Panc1 (cell line): ENCODE measurements at regions not wholly inside any gene's neighbourhood (a gene's known extent, or its start where the extent isn't known, plus 50 kb on each side); places are given as distances from the start of the nearest gene placed in this dataset.

ENCODE experiments used
- ATAC-seq: fragments of 200-7000 bp; cut with Tn5 transposase; 2 replicates; pipeline ENCODE4 v1.9.1; 2020; ENCODE audit warnings: mild to moderate bottlenecking, moderate library complexity
- BruUV-seq: library from RNA; stranded (reverse); fragments of 400-500 nt; replicated peaks from 2 replicates; lab custom pipeline; 2021; lab: Mats Ljungman, UMichigan
- CTCF ChIA-PET: fragments of 300-600 bp; sonication (Branson Sonifier 250); formaldehyde crosslinking; loops from one replicate; lab custom pipeline; 2022; ENCODE audit warnings: antibody characterized with exemption; lab: Charles Lee
- POLR2A ChIA-PET: fragments of 300-600 bp; sonication (Branson Sonifier 250); formaldehyde crosslinking; loops from one replicate; lab custom pipeline; 2022; ENCODE audit warnings: antibody characterized with exemption; lab: Charles Lee
- DNase-seq: peaks from one replicate; pipeline ENCODE4 v3.0.0-alpha.2; 2010; ENCODE audit warnings: low read depth, low spot score
- H3K27ac ChIP-seq: 2 replicates; pipeline ENCODE4 v1.5.1; 2011; ENCODE audit warnings: mild to moderate bottlenecking, low read length, inconsistent platforms
- H3K27me3 ChIP-seq: fragments of 200-500 bp; sonication (Bioruptor generic); 2 replicates; pipeline ENCODE4 v1.6.0; 2014; ENCODE audit warnings: low read length, inconsistent platforms; ENCODE audit not compliant: control insufficient read depth, insufficient read depth
- H3K36me3 ChIP-seq: fragments of 200-500 bp; sonication (Bioruptor generic); 2 replicates; pipeline ENCODE4 v1.5.1; 2014; ENCODE audit warnings: inconsistent platforms, mild to moderate bottlenecking, low read length, moderate library complexity; ENCODE audit not compliant: control insufficient read depth, insufficient read depth
- H3K4me1 ChIP-seq: 2 replicates; pipeline ENCODE4 v1.5.1; 2011; ENCODE audit warnings: inconsistent platforms, mild to moderate bottlenecking, low read length, moderate library complexity; ENCODE audit not compliant: control insufficient read depth, insufficient read depth
- H3K4me3 ChIP-seq, 2 experiments: 2 replicates each; pipeline ENCODE4 v1.5.1; 2011 to 2012; ENCODE audit warnings: low read depth in 2 of 2, low read length in 2 of 2, mild to moderate bottlenecking in 2 of 2, inconsistent platforms in 1 of 2, moderate library complexity in 1 of 2
- H3K9me3 ChIP-seq: fragments of 200-500 bp; sonication (Bioruptor generic); 2 replicates; pipeline ENCODE4 v1.5.1; 2014; ENCODE audit warnings: low read depth, mild to moderate bottlenecking, inconsistent platforms, low read length, moderate library complexity; ENCODE audit not compliant: control insufficient read depth, insufficient read depth
- CTCF ChIP-seq: fragments of 450-650 bp; IDR thresholded peaks from 2 replicates; pipeline ENCODE4 v1.5.1; 2017; ENCODE audit warnings: mild to moderate bottlenecking
- POLR2AphosphoS5 ChIP-seq: IDR thresholded peaks from 2 replicates; pipeline ENCODE4 v1.6.1; 2012; ENCODE audit warnings: mild to moderate bottlenecking, low read depth, low read length, moderate library complexity
- SIN3A ChIP-seq: IDR thresholded peaks from 2 replicates; pipeline ENCODE4 v1.6.1; 2012; ENCODE audit warnings: low read depth, mild to moderate bottlenecking, low read length, moderate library complexity, borderline replicate concordance; ENCODE audit not compliant: insufficient read depth
- TCF7L2 ChIP-seq: IDR thresholded peaks from 2 replicates; pipeline ENCODE4 v1.6.1; 2011; ENCODE audit warnings: mild to moderate bottlenecking, low read depth, low read length, inconsistent platforms
- in situ Hi-C: cut with HindIII; loops from 2 replicates; pipeline ENCODE4 v1.10.0; 2016; ENCODE audit warnings: low sequenced_read_pairs, low pct_unique_long_range_greater_than_20kb
- intact Hi-C: fragments of 100-400 bp; cut with micrococcal nuclease; formaldehyde crosslinking; loops from one replicate; pipeline ENCODE4 v1.10.0; 2022; ENCODE audit not compliant: unreplicated experiment
- TF ChIP-seq, protein P1 (sequence below), 2 experiments: IDR thresholded peaks; 2 replicates each; pipeline ENCODE4 v1.6.1; 2011 to 2012; ENCODE audit warnings: low read depth in 2 of 2, control low read depth in 1 of 2, low read length in 1 of 2, mild to moderate bottlenecking in 1 of 2, moderate library complexity in 1 of 2; ENCODE audit not compliant: insufficient read depth in 1 of 2

- H3K4me1 ChIP-seq, result no peaks in the 10 kb centered on the region
- no peak for ATAC-seq
- CTCF ChIA-PET, result no interaction called here
These were observed 116.9 kb upstream of the SVIL start for GRCh38 chr10:29751684-29752083.

GRCh38 chr10:29751240-29751639 is 116.5 kb upstream of the SVIL start:
- CTCF ChIA-PET, result no interaction called here
- in situ Hi-C loops, result no loop called here

More at GRCh38 chr10:29751684-29752083, 116.9 kb upstream of the SVIL start:
- no peak for DNase-seq
- Histone ChIP-seq H3K36me3 (no peaks in the 10 kb centered on the region), H3K27ac (no peak overlapping the region), H3K9me3 (no peaks in the 10 kb centered on the region), H3K4me3 (no peak overlapping the region), H3K27me3 (no peaks in the 10 kb centered on the region)
- BruUV-seq, result no TSS peak
- POLR2A ChIA-PET, result no interaction called here
- intact Hi-C loops, result no loop called here
- TF ChIP-seq SIN3A, result no peak
- TF ChIP-seq CTCF, result no peak
- TF ChIP-seq POLR2AphosphoS5, result no peak
- TF ChIP-seq, protein P1, sequence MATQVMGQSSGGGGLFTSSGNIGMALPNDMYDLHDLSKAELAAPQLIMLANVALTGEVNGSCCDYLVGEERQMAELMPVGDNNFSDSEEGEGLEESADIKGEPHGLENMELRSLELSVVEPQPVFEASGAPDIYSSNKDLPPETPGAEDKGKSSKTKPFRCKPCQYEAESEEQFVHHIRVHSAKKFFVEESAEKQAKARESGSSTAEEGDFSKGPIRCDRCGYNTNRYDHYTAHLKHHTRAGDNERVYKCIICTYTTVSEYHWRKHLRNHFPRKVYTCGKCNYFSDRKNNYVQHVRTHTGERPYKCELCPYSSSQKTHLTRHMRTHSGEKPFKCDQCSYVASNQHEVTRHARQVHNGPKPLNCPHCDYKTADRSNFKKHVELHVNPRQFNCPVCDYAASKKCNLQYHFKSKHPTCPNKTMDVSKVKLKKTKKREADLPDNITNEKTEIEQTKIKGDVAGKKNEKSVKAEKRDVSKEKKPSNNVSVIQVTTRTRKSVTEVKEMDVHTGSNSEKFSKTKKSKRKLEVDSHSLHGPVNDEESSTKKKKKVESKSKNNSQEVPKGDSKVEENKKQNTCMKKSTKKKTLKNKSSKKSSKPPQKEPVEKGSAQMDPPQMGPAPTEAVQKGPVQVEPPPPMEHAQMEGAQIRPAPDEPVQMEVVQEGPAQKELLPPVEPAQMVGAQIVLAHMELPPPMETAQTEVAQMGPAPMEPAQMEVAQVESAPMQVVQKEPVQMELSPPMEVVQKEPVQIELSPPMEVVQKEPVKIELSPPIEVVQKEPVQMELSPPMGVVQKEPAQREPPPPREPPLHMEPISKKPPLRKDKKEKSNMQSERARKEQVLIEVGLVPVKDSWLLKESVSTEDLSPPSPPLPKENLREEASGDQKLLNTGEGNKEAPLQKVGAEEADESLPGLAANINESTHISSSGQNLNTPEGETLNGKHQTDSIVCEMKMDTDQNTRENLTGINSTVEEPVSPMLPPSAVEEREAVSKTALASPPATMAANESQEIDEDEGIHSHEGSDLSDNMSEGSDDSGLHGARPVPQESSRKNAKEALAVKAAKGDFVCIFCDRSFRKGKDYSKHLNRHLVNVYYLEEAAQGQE (IDR thresholded peaks at IDR 0.05; ENCODE audit: insufficient read depth in 1 of 2, low read depth in 2 of 2, low read length in 1 of 2), result no peak
- TF ChIP-seq TCF7L2, result no peak
- in situ Hi-C loops, result no loop called here

More at GRCh38 chr10:29751240-29751639, 116.5 kb upstream of the SVIL start:
- no peaks in the 10 kb centered on the region for H3K4me1 ChIP-seq
- POLR2A ChIA-PET, result no interaction called here
- H3K36me3 ChIP-seq, result no peaks in the 10 kb centered on the region
- ATAC-seq (no peak), DNase-seq (no peak)
- H3K27me3 ChIP-seq, result no peaks in the 10 kb centered on the region
- TF ChIP-seq SIN3A (no peak), TCF7L2 (no peak), POLR2AphosphoS5 (no peak), CTCF (no peak)
- TF ChIP-seq, protein P1 (IDR thresholded peaks at IDR 0.05; ENCODE audit: insufficient read depth in 1 of 2, low read depth in 2 of 2, low read length in 1 of 2), result no peak
- no TSS peak for BruUV-seq
- no peak overlapping the region for H3K27ac ChIP-seq
- H3K9me3 ChIP-seq, result no peaks in the 10 kb centered on the region
- intact Hi-C loops, result no loop called here
- no peak overlapping the region for H3K4me3 ChIP-seq
